Mesendoderm (in vitro differentiated cells): ENCODE measurements at regions not wholly inside any gene's neighbourhood (a gene's known extent, or its start where the extent isn't known, plus 50 kb on each side); places are given as distances from the start of the nearest gene placed in this dataset.

ENCODE experiments used
- DNase-seq: peaks from one replicate; pipeline ENCODE4 v3.0.0; 2013
- H2AK5ac ChIP-seq: 2 replicates; pipeline ENCODE4 v1.6.1; 2013; ENCODE audit warnings: low read length, inconsistent platforms
- H2BK120ac ChIP-seq: 2 replicates; pipeline ENCODE4 v1.6.1; 2013; ENCODE audit warnings: low read depth, mild to moderate bottlenecking, low read length, moderate library complexity, mixed read lengths
- H2BK15ac ChIP-seq: replicated peaks from 2 replicates; pipeline ENCODE4 v1.6.1; 2013; ENCODE audit warnings: low read depth, mild to moderate bottlenecking, moderate library complexity
- H2BK5ac ChIP-seq: 2 replicates; pipeline ENCODE4 v1.6.1; 2013; ENCODE audit warnings: low read length, inconsistent platforms
- H3K18ac ChIP-seq: 2 replicates; pipeline ENCODE4 v1.6.1; 2013; ENCODE audit warnings: mild to moderate bottlenecking, low read length, mixed read lengths
- H3K23ac ChIP-seq: one replicate; pipeline ENCODE4 v1.6.1; 2013; ENCODE audit warnings: low read length
- H3K27ac ChIP-seq: 2 replicates; pipeline ENCODE4 v1.5.1; 2013; ENCODE audit warnings: low read depth, mild to moderate bottlenecking, inconsistent platforms, low read length, moderate library complexity
- H3K27me3 ChIP-seq: 2 replicates; pipeline ENCODE4 v1.6.1; 2013; ENCODE audit warnings: low read length, control low read depth, mild to moderate bottlenecking, inconsistent platforms; ENCODE audit not compliant: insufficient read depth, poor library complexity
- H3K36me3 ChIP-seq: 2 replicates; pipeline ENCODE4 v1.6.1; 2013; ENCODE audit warnings: low read length, inconsistent platforms; ENCODE audit not compliant: control insufficient read depth, insufficient read depth
- H3K4ac ChIP-seq: one replicate; pipeline ENCODE4 v1.6.1; 2013; ENCODE audit warnings: low read depth, mild to moderate bottlenecking, low read length, moderate library complexity
- H3K4me1 ChIP-seq: 2 replicates; pipeline ENCODE4 v1.6.1; 2013; ENCODE audit warnings: low read depth, low read length, inconsistent platforms; ENCODE audit not compliant: control insufficient read depth
- H3K4me2 ChIP-seq: 2 replicates; pipeline ENCODE4 v1.6.1; 2013; ENCODE audit warnings: low read length
- H3K4me3 ChIP-seq: 2 replicates; pipeline ENCODE4 v1.5.1; 2013; ENCODE audit warnings: mild to moderate bottlenecking, low read length
- H3K56ac ChIP-seq: one replicate; pipeline ENCODE4 v1.6.1; 2013; ENCODE audit warnings: low read length
- H3K79me1 ChIP-seq: 2 replicates; pipeline ENCODE4 v1.6.1; 2013; ENCODE audit warnings: low read length, inconsistent platforms
- H3K79me2 ChIP-seq: 2 replicates; pipeline ENCODE4 v1.6.1; 2013; ENCODE audit warnings: mild to moderate bottlenecking, low read length; ENCODE audit not compliant: control insufficient read depth, insufficient read depth
- H3K9ac ChIP-seq: 2 replicates; pipeline ENCODE4 v1.6.1; 2013; ENCODE audit warnings: low read length, inconsistent platforms
- H4K5ac ChIP-seq: one replicate; pipeline ENCODE4 v1.6.1; 2013; ENCODE audit warnings: low read length
- H4K8ac ChIP-seq: one replicate; pipeline ENCODE4 v1.6.1; 2013; ENCODE audit warnings: low read depth, mild to moderate bottlenecking, control low read depth, low read length, moderate library complexity
- WGBS: extraction: QIAGEN DNeasy Blood & Tissue Kit; methylation state at CpG from one replicate; pipeline ENCODE4 v1.1.7; 2013; ENCODE audit warnings: low lambda C conversion rate, missing lambda C conversion rate; ENCODE audit not compliant: insufficient coverage; ENCODE audit errors: extremely low coverage; 5-methylcytosine and 5-hydroxymethylcytosine counted together

DNA sequence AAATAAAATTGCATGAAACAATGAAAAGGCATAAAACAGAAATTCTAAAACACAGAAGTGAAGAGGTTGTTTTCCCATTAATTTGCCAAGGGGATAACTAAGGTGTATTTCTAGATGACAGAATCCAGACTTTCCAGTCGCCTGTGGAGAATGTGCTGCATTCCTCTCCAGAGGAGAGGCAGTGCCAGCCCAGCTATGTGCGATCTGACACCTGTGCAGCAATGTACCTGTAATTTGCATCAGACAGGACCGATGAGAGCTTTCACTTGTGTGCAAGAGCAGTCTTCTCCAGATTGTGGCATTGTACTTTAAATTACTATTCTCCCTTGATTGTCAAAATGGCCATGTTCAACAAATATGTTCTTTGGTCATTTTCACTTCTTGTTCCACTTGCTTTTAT lies 1037.9 kb downstream of the EFNB2 start:
- H2BK120ac ChIP-seq, result no peak overlapping the region
- no peak overlapping the region for H2AK5ac ChIP-seq
- H3K36me3 ChIP-seq, result no peaks in the 10 kb centered on the region
- H4K5ac ChIP-seq, result no peak overlapping the region
- no peaks in the 10 kb centered on the region for H3K79me1 ChIP-seq
- H3K27ac ChIP-seq, result no peak overlapping the region
- no peak overlapping the region for H3K9ac ChIP-seq
- H3K18ac ChIP-seq, result no peak overlapping the region
- H3K4ac ChIP-seq, result no peak overlapping the region
- DNase-seq, result no peak
- H4K8ac ChIP-seq, result no peak overlapping the region
- no peak overlapping the region for H3K56ac ChIP-seq
- no peak overlapping the region for H3K4me3 ChIP-seq
- H2BK15ac ChIP-seq, result no peak overlapping the region
- H3K4me2 ChIP-seq, result no peak overlapping the region
- no peaks in the 10 kb centered on the region for H3K79me2 ChIP-seq
- H2BK5ac ChIP-seq, result no peak overlapping the region
- H3K23ac ChIP-seq, result no peak overlapping the region
- H3K4me1 ChIP-seq, result peaks cover 2% of the 10 kb centered on the region
- WGBS, result no CpG with 5 or more reads among the region's 3 CpGs
- no peaks in the 10 kb centered on the region for H3K27me3 ChIP-seq

DNA sequence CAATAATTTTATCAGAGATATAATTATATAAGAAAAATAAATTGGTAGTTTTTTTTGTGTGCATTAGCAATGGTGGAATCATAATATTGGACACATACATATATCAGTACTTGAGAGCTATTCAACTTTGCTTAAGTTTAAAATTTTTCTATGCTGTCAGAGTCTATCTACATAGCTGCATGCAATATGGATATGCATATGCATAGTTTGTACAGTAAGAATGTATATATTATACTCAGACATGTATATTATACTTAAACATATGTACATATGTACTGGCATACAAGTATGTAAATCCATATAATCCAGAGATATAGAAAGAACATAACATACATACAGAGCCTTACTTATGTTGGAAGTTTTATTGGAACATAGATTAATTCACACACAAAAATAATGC lies 1043.2 kb downstream of the EFNB2 start:
- no peak overlapping the region for H2AK5ac ChIP-seq
- H3K9ac ChIP-seq, result no peak overlapping the region
- H3K18ac ChIP-seq, result no peak overlapping the region
- no peak overlapping the region for H3K4me2 ChIP-seq
- H4K5ac ChIP-seq, result no peak overlapping the region
- no peak overlapping the region for H4K8ac ChIP-seq
- no peaks in the 10 kb centered on the region for H3K36me3 ChIP-seq
- H2BK5ac ChIP-seq, result no peak overlapping the region
- no peak overlapping the region for H2BK120ac ChIP-seq
- DNase-seq, result no peak
- H3K27me3 ChIP-seq, result no peaks in the 10 kb centered on the region
- no peak overlapping the region for H3K4me3 ChIP-seq
- H3K23ac ChIP-seq, result no peak overlapping the region
- no peaks in the 10 kb centered on the region for H3K4me1 ChIP-seq
- H3K79me1 ChIP-seq, result no peaks in the 10 kb centered on the region
- no peak overlapping the region for H3K27ac ChIP-seq
- H3K56ac ChIP-seq, result no peak overlapping the region
- no peaks in the 10 kb centered on the region for H3K79me2 ChIP-seq
- no peak overlapping the region for H2BK15ac ChIP-seq
- H3K4ac ChIP-seq, result no peak overlapping the region

GRCh38 chr13:105491345-105491744 lies 1044.1 kb downstream of the EFNB2 start:
- Histone ChIP-seq H3K9ac (no peak overlapping the region), H4K5ac (no peak overlapping the region), H3K56ac (no peak overlapping the region), H3K27me3 (no peaks in the 10 kb centered on the region), H2BK15ac (no peak overlapping the region), H3K4ac (no peak overlapping the region), H3K23ac (no peak overlapping the region), H2BK120ac (no peak overlapping the region), H3K36me3 (no peaks in the 10 kb centered on the region), H3K4me3 (no peak overlapping the region), H4K8ac (no peak overlapping the region), H2BK5ac (no peak overlapping the region), H3K4me1 (no peaks in the 10 kb centered on the region), H2AK5ac (no peak overlapping the region), H3K18ac (no peak overlapping the region), H3K79me2 (no peaks in the 10 kb centered on the region), H3K4me2 (no peak overlapping the region), H3K79me1 (no peaks in the 10 kb centered on the region), H3K27ac (no peak overlapping the region)
- no peak for DNase-seq
- whole genome bisulfite sequencing, result no CpG with 5 or more reads among the region's 3 CpGs

DNA sequence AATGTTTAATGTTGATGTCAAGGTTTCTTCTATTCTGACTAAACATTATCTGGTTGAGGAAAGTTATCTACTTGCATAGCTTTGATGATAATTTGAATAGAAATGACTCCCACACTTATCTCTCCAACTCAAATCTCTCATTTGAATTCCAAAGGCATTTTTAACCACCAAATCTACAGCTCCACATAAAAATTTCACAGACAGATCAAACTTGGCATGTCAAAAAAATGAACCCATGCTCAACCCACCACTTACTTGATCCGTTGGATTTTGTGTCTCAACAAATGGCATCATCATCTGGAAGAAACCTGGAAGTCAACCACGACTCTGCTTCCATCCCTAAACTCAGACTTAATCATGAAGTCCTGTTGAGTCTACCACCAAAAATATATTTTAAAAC lies 1050.4 kb downstream of the EFNB2 start:
- H3K9ac ChIP-seq, result no peak overlapping the region
- no peak overlapping the region for H3K4ac ChIP-seq
- no peak overlapping the region for H3K23ac ChIP-seq
- H4K8ac ChIP-seq, result no peak overlapping the region
- no peak overlapping the region for H4K5ac ChIP-seq
- DNase-seq, result no peak
- H3K4me1 ChIP-seq, result no peaks in the 10 kb centered on the region
- H2BK15ac ChIP-seq, result no peak overlapping the region
- no peak overlapping the region for H3K27ac ChIP-seq
- H2AK5ac ChIP-seq, result no peak overlapping the region
- WGBS, result no CpG with 5 or more reads among the region's 2 CpGs
- no peaks in the 10 kb centered on the region for H3K27me3 ChIP-seq
- no peak overlapping the region for H3K18ac ChIP-seq
- H3K4me3 ChIP-seq, result no peak overlapping the region
- H3K36me3 ChIP-seq, result no peaks in the 10 kb centered on the region
- H3K79me1 ChIP-seq, result no peaks in the 10 kb centered on the region
- H3K4me2 ChIP-seq, result no peak overlapping the region
- H3K56ac ChIP-seq, result no peak overlapping the region
- H2BK120ac ChIP-seq, result no peak overlapping the region
- H2BK5ac ChIP-seq, result no peak overlapping the region
- no peaks in the 10 kb centered on the region for H3K79me2 ChIP-seq

GRCh38 chr13:105474983-105475610 lies 1060.4 kb downstream of the EFNB2 start:
- Histone ChIP-seq H3K27me3 (no peaks in the 10 kb centered on the region), H2AK5ac (no peak overlapping the region), H2BK15ac (no peak overlapping the region), H3K36me3 (no peaks in the 10 kb centered on the region), H3K4me3 (no peak overlapping the region), H3K56ac (peak overlapping the region; percentile 19), H3K79me1 (no peaks in the 10 kb centered on the region), H4K8ac (no peak overlapping the region), H2BK120ac (no peak overlapping the region), H3K23ac (no peak overlapping the region), H2BK5ac (no peak overlapping the region), H3K4ac (no peak overlapping the region), H3K9ac (no peak overlapping the region), H3K4me1 (peaks cover 4% of the 10 kb centered on the region), H4K5ac (no peak overlapping the region), H3K18ac (no peak overlapping the region), H3K79me2 (no peaks in the 10 kb centered on the region), H3K27ac (peak overlapping the region; percentile 36), H3K4me2 (no peak overlapping the region)
- peak; percentile 83 for DNase-seq
- no CpG with 5 or more reads among the region's 2 CpGs for WGBS

DNA sequence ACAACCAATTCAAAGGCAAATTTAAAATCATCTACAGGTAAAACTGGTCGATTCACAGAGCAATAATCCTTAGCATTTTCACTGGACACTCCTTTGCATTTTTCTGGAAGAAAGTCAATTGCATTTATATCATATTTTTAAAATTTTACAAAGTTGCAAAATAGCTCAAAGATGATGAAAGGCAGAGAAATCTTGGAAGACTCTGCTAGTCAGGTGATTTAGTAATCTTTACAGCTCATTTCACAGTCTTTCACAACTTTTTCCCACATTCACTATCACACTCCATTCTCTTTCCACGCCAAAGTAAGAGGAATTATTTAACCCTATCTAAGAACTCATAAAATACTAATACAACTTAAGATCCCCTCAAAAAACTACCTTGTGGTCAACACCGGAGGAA lies 1063.8 kb downstream of the EFNB2 start:
- Histone ChIP-seq H3K79me1 (no peaks in the 10 kb centered on the region), H3K36me3 (no peaks in the 10 kb centered on the region), H4K5ac (no peak overlapping the region), H3K4me2 (no peak overlapping the region), H3K56ac (no peak overlapping the region), H3K4ac (no peak overlapping the region), H3K79me2 (no peaks in the 10 kb centered on the region), H3K4me3 (no peak overlapping the region), H3K27ac (no peak overlapping the region), H3K4me1 (peaks cover 2% of the 10 kb centered on the region), H4K8ac (no peak overlapping the region), H3K18ac (no peak overlapping the region), H3K9ac (no peak overlapping the region), H3K27me3 (no peaks in the 10 kb centered on the region), H2AK5ac (no peak overlapping the region), H3K23ac (no peak overlapping the region), H2BK5ac (no peak overlapping the region), H2BK120ac (peak overlapping the region; percentile 45), H2BK15ac (no peak overlapping the region)
- no peak for DNase-seq
- 100% methylated on average over 1 of the region's 3 CpGs for WGBS
